Upper lobe of left lung (tissue), 6 donors: ENCODE measurements at regions not wholly inside any gene's neighbourhood (a gene's known extent, or its start where the extent isn't known, plus 50 kb on each side); places are given as distances from the start of the nearest gene placed in this dataset.
A peak's percentile ranks its signal among the peaks of the same experiment; 100 is the strongest.

Source experiments
- ATAC-seq, 2 donors: fragments of 200-7000 bp; cut with Tn5 transposase; one replicate each; pipeline ENCODE4 v1.9.1; 2022; ENCODE audit warnings: mild to moderate bottlenecking in 2 of 2, moderate library complexity in 2 of 2; ENCODE audit not compliant: low FRiP score in 2 of 2
- DNase-seq, 2 donors: peaks; one replicate each; pipeline ENCODE4 v3.0.0-alpha.2; 2019 to 2020
- H3K27ac ChIP-seq, 4 donors: fragments of 200-600 bp; sonication (generic); one replicate each; pipeline ENCODE4 v1.5.1; 2016 to 2019
- H3K27me3 ChIP-seq, 4 donors: fragments of 200-600 bp; sonication (generic); one replicate each; pipeline ENCODE4 v1.5.1; 2017 to 2019
- H3K36me3 ChIP-seq, 4 donors: fragments of 200-600 bp; sonication (generic); one replicate each; pipeline ENCODE4 v1.5.1; 2016 to 2019
- H3K4me1 ChIP-seq, 4 donors: fragments of 200-600 bp; sonication (generic); one replicate each; pipeline ENCODE4 v1.5.1; 2018 to 2019
- H3K4me3 ChIP-seq, 4 donors: fragments of 200-600 bp; sonication (generic); one replicate each; pipeline ENCODE4 v1.5.1; 2017 to 2019; ENCODE audit warnings: mild to moderate bottlenecking in 2 of 4, moderate library complexity in 1 of 4
- H3K9me3 ChIP-seq, 4 donors: fragments of 200-600 bp; sonication (generic); one replicate each; pipeline ENCODE4 v1.5.1; 2018 to 2019
- EP300 ChIP-seq, 4 donors: sonication (generic); formaldehyde crosslinking; IDR thresholded peaks; one replicate each; pipeline ENCODE4 v1.5.1; 2017; ENCODE audit warnings: antibody characterized with exemption in 4 of 4, control low read depth in 2 of 4
- POLR2A ChIP-seq, 4 donors: fragments of 450-650 bp; IDR thresholded peaks; one replicate each; pipeline ENCODE4 v1.5.1; 2016 to 2017; ENCODE audit warnings: antibody characterized with exemption in 4 of 4, mild to moderate bottlenecking in 2 of 4
- POLR2AphosphoS5 ChIP-seq, 2 donors: sonication (generic); formaldehyde crosslinking; IDR thresholded peaks; one replicate each; pipeline ENCODE4 v1.5.1; 2017; ENCODE audit warnings: antibody characterized with exemption in 2 of 2
- WGBS, 2 donors: methylation state at CpG; one replicate each; pipeline ENCODE4 v1.1.5; 2017 to 2018; 5-methylcytosine and 5-hydroxymethylcytosine counted together
- TF ChIP-seq, protein P1 (sequence below), 6 experiments: fragments of 450-650 bp in 4 of 6; fragments of 200-600 bp in 2 of 6; sonication (generic) in 2 of 6; IDR thresholded peaks; one replicate each; pipeline ENCODE4 v1.5.1; 2016 to 2019; ENCODE audit warnings: antibody characterized with exemption in 6 of 6
- donor health status: DM: no; HTN: no; CAD: no; lungs with moderate emphysema.
- donor health status: DM: no; HTN: yes; CAD: no; lungs with severe emphysema.

DNA sequence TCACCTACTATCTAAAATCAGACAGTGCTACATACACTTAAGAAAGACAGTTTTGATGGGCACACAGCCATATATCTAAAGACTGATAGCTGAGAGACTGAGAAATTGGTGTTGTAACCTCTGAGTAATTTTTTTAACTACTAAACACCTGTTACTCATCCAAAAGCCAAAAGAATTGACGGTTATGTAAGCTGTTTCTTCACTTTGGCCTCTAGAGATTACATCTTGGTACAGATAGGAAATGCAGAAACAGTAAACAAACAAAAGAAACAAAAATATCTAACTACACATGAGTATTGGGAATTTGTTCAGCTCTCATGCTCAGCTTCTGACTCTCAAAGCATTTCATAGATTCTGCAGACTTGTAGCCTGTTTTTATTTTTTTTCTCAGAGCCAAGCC, 152.1 kb upstream of the GAS1 start:
- WGBS, 2 donors: 58 to 71% methylated on average over 1 of the region's 1 CpG
- H3K4me1 ChIP-seq: no peaks in the 10 kb centered on the region

DNA sequence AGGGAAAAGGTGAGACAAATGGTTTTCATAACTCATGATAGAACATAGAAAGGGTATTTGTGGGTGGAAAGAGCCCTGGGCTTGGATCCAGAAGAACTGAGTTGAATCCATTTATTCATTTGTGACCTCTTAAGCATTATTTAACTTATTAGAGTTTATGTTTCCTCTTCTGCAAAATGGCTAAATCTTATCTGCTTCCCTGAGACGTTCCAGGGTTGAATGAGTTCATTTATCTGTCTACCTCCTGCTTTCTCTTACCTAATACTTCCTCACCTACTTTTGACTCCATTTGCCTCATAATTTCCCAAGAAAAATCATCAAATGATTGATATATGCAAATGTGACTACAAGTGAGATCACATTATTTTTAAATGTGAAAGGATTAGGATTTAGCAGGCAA, 152.7 kb upstream of the GAS1 start:
- no peak overlapping the region for H3K4me3 ChIP-seq
- no peak for ATAC-seq
- H3K27ac ChIP-seq: no peak overlapping the region
- WGBS, 2 donors: 36 to 37% methylated on average over 1 of the region's 1 CpG
- no peaks in the 10 kb centered on the region for H3K27me3 ChIP-seq
- no peaks in the 10 kb centered on the region for H3K4me1 ChIP-seq
- TF ChIP-seq POLR2AphosphoS5 (IDR thresholded peaks at IDR 0.05): no peak
- TF ChIP-seq, protein P1, sequence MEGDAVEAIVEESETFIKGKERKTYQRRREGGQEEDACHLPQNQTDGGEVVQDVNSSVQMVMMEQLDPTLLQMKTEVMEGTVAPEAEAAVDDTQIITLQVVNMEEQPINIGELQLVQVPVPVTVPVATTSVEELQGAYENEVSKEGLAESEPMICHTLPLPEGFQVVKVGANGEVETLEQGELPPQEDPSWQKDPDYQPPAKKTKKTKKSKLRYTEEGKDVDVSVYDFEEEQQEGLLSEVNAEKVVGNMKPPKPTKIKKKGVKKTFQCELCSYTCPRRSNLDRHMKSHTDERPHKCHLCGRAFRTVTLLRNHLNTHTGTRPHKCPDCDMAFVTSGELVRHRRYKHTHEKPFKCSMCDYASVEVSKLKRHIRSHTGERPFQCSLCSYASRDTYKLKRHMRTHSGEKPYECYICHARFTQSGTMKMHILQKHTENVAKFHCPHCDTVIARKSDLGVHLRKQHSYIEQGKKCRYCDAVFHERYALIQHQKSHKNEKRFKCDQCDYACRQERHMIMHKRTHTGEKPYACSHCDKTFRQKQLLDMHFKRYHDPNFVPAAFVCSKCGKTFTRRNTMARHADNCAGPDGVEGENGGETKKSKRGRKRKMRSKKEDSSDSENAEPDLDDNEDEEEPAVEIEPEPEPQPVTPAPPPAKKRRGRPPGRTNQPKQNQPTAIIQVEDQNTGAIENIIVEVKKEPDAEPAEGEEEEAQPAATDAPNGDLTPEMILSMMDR (IDR thresholded peaks at IDR 0.05): no peak
- TF ChIP-seq POLR2A (IDR thresholded peaks at IDR 0.05): no peak
- TF ChIP-seq EP300 (IDR thresholded peaks at IDR 0.05): no peak
- no peak for DNase-seq
- no peaks in the 10 kb centered on the region for H3K9me3 ChIP-seq
- no peaks in the 10 kb centered on the region for H3K36me3 ChIP-seq

More for the DNA sequence above, 152.1 kb upstream of the GAS1 start:
- Histone ChIP-seq H3K27ac (no peak overlapping the region), H3K27me3 (no peaks in the 10 kb centered on the region), H3K36me3 (no peaks in the 10 kb centered on the region), H3K4me3 (no peak overlapping the region), H3K9me3 (no peaks in the 10 kb centered on the region)
- ATAC-seq: no peak
- DNase-seq: no peak
- TF ChIP-seq POLR2A (IDR thresholded peaks at IDR 0.05): no peak
- TF ChIP-seq POLR2AphosphoS5 (IDR thresholded peaks at IDR 0.05): no peak
- TF ChIP-seq, protein P1 (IDR thresholded peaks at IDR 0.05): no peak
- no peak for TF ChIP-seq EP300 (IDR thresholded peaks at IDR 0.05)

DNA sequence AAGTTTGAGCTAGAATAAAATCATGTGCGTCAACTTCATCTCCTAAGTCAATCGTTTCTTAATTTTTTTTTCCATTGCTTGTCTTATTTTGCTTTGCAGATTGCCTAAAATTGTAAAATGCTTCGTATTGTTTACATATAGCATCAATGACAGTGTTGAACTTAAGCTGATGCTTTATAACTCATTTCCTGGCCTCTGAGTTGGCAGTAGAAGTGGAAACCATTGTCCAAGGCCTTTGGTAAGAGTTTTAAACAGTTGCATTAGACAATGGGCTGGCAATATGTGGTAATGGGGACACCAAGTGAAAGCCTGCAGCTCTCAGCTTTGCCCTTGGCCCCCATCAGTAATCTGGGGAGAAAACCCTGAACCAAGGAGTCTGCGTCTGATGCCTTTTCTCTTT, 154.8 kb upstream of the GAS1 start:
- Histone ChIP-seq H3K27ac (no peak overlapping the region), H3K9me3 (no peaks in the 10 kb centered on the region), H3K4me1 (no peaks in the 10 kb centered on the region), H3K36me3 (no peaks in the 10 kb centered on the region), H3K27me3 (no peaks in the 10 kb centered on the region), H3K4me3 (no peak overlapping the region)
- TF ChIP-seq POLR2A (IDR thresholded peaks at IDR 0.05): no peak
- TF ChIP-seq, protein P1 (IDR thresholded peaks at IDR 0.05): no peak
- TF ChIP-seq EP300 (IDR thresholded peaks at IDR 0.05): no peak
- no peak for TF ChIP-seq POLR2AphosphoS5 (IDR thresholded peaks at IDR 0.05)
- no peak for ATAC-seq
- 75 to 83% methylated on average over 4 of the region's 4 CpGs for WGBS, 2 donors
- DNase-seq: no peak

DNA sequence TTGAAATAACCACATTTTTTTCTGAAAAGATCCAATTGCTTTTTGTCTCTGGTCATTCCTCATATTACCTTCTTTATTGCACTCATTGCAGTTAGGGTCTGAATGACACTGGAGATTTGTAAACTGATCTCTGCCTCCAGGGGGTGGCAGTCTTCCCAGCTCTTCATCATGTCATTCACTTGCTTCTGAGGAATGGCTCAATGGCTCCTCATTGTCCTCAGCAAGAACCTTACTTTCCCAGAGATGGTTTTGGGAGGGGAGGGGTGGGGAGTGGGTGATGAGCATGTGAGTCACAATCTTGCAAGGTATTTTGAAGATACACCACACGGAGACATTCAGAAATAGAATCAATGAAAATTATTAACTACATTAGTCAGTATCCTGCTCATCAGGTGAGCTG, 159.8 kb upstream of the GAS1 start:
- 89 to 95% methylated on average over 1 of the region's 1 CpG for WGBS, 2 donors
- Histone ChIP-seq H3K36me3 (no peaks in the 10 kb centered on the region), H3K4me3 (no peak overlapping the region), H3K4me1 (no peaks in the 10 kb centered on the region), H3K27me3 (no peaks in the 10 kb centered on the region), H3K27ac (no peak overlapping the region), H3K9me3 (no peaks in the 10 kb centered on the region)
- no peak for ATAC-seq
- TF ChIP-seq EP300 (IDR thresholded peaks at IDR 0.05) (no peak), POLR2A (IDR thresholded peaks at IDR 0.05) (no peak), POLR2AphosphoS5 (IDR thresholded peaks at IDR 0.05) (no peak)
- TF ChIP-seq, protein P1 (IDR thresholded peaks at IDR 0.05): no peak
- no peak for DNase-seq

DNA sequence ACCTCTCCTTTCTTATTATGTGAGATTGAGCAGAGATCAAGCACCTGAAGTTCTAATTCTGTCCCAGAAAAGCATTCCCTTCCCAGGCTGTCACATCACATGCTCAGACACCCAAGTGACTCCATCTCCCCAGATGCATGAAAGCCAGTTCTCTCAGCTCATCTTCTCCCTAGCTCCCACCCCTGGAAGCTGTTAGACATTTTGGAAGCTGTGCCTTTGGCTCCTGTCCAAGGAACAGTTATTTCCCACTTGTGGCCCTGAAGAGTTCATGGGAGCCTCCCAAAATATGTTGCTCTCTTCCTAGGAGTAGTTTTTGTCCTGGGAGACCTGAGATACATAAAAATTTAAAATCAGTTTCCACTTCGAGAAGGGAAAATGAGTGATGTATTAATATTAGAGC, 161.4 kb upstream of the GAS1 start:
- Histone ChIP-seq H3K36me3 (no peaks in the 10 kb centered on the region), H3K27me3 (no peaks in the 10 kb centered on the region), H3K27ac (peak overlapping the region in 1 of 4 donors; percentile 27), H3K9me3 (no peaks in the 10 kb centered on the region), H3K4me1 (no peaks in the 10 kb centered on the region), H3K4me3 (no peak overlapping the region)
- WGBS, 2 donors: 52 to 63% methylated on average over 1 of the region's 1 CpG
- TF ChIP-seq EP300 (IDR thresholded peaks at IDR 0.05) (no peak), POLR2AphosphoS5 (IDR thresholded peaks at IDR 0.05) (no peak), POLR2A (IDR thresholded peaks at IDR 0.05) (no peak)
- TF ChIP-seq, protein P1 (IDR thresholded peaks at IDR 0.05): no peak
- DNase-seq (no peak), ATAC-seq (no peak)
